H1 (cell line): ENCODE measurements at regions not wholly inside any gene's neighbourhood (a gene's known extent, or its start where the extent isn't known, plus 50 kb on each side); places are given as distances from the start of the nearest gene placed in this dataset.

ENCODE experiments used
- CTCF ChIA-PET: fragments of 300-600 bp; sonication (Branson Sonifier 250); formaldehyde crosslinking; loops from one replicate; lab custom pipeline; 2021; ENCODE audit not compliant: partially characterized antibody; lab: Charles Lee
- POLR2A ChIA-PET: fragments of 300-600 bp; sonication (Branson Sonifier 250); formaldehyde crosslinking; loops from one replicate; lab custom pipeline; 2021; ENCODE audit warnings: inconsistent platforms; ENCODE audit not compliant: partially characterized antibody; lab: Charles Lee
- DNase-seq, 2 experiments: peaks; one replicate each; pipeline versions ENCODE4 v3.0.0 to v3.0.0-alpha.2; 2010 to 2022; ENCODE audit warnings: low spot score in 2 of 2, low read depth in 1 of 2, mixed read lengths in 1 of 2
- FAIRE-seq: peaks from 2 replicates; lab custom pipeline; 2011; peaks lifted over from hg19 to GRCh38; lab: Jason Lieb, UNC
- H2AFZ ChIP-seq: 2 replicates; pipeline ENCODE4 v1.8.1; 2012; ENCODE audit warnings: low read length, inconsistent platforms
- H2AK5ac ChIP-seq: 2 replicates; pipeline ENCODE4 v1.6.1; 2013; ENCODE audit warnings: low read depth, low read length
- H2BK120ac ChIP-seq: replicated peaks from 2 replicates; pipeline ENCODE3; 2013; ENCODE audit warnings: low read depth, low read length, inconsistent platforms
- H2BK12ac ChIP-seq: 2 replicates; pipeline ENCODE4 v1.6.1; 2013; ENCODE audit warnings: low read depth, low read length
- H2BK15ac ChIP-seq: 2 replicates; pipeline ENCODE4 v1.6.1; 2013; ENCODE audit warnings: low read length
- H2BK20ac ChIP-seq: 2 replicates; pipeline ENCODE4 v1.6.1; 2013; ENCODE audit warnings: low read length
- H2BK5ac ChIP-seq: 2 replicates; pipeline ENCODE4 v1.6.1; 2013; ENCODE audit warnings: low read depth, low read length
- H3K14ac ChIP-seq: 2 replicates; pipeline ENCODE4 v1.6.1; 2013; ENCODE audit warnings: inconsistent platforms; ENCODE audit not compliant: insufficient read length
- H3K18ac ChIP-seq: 2 replicates; pipeline ENCODE4 v1.6.1; 2013; ENCODE audit warnings: low read length; ENCODE audit errors: extremely low read depth
- H3K23ac ChIP-seq: 2 replicates; pipeline ENCODE4 v1.6.1; 2013; ENCODE audit warnings: inconsistent platforms; ENCODE audit not compliant: insufficient read length
- H3K23me2 ChIP-seq: 2 replicates; pipeline ENCODE4 v1.6.1; 2013; ENCODE audit warnings: low read depth, low read length
- H3K27ac ChIP-seq: 2 replicates; pipeline ENCODE4 v1.6.1; 2011; ENCODE audit warnings: low read depth, low read length, inconsistent platforms
- H3K27me3 ChIP-seq, 4 experiments: replicated peaks in 1 of 4; 1 replicate in 1 of 4; 2 replicates in 3 of 4; pipeline versions ENCODE4 v1.6.1 to v1.8.1; 2011 to 2013; ENCODE audit warnings: low read length in 3 of 4, mild to moderate bottlenecking in 3 of 4, inconsistent platforms in 2 of 4, mixed read lengths in 2 of 4, moderate library complexity in 1 of 4; ENCODE audit not compliant: control insufficient read depth in 3 of 4, insufficient read depth in 3 of 4; ENCODE audit errors: extremely low read depth in 1 of 4
- H3K36me3 ChIP-seq, 4 experiments: 2 replicates each; pipeline versions ENCODE4 v1.6.1 to v1.8.1; 2011 to 2013; ENCODE audit warnings: mild to moderate bottlenecking in 4 of 4, low read length in 3 of 4, moderate library complexity in 2 of 4, control low read depth in 1 of 4, inconsistent platforms in 1 of 4; ENCODE audit not compliant: insufficient read depth in 4 of 4, control insufficient read depth in 2 of 4
- H3K4ac ChIP-seq: replicated peaks from 2 replicates; pipeline ENCODE3; 2013; ENCODE audit warnings: low read length, low read depth, mixed read lengths, inconsistent platforms; ENCODE audit not compliant: insufficient read length
- H3K4me1 ChIP-seq, 4 experiments: replicated peaks in 1 of 4; 1 replicate in 1 of 4; 2 replicates in 3 of 4; pipeline versions ENCODE4 v1.6.1 to v1.8.1; 2011 to 2013; ENCODE audit warnings: low read length in 3 of 4, inconsistent platforms in 2 of 4, mixed read lengths in 1 of 4; ENCODE audit not compliant: insufficient read depth in 4 of 4, control insufficient read depth in 3 of 4
- H3K4me2 ChIP-seq, 2 experiments: 2 replicates each; pipeline versions ENCODE4 v1.6.1 to v1.8.1; 2011 to 2013; ENCODE audit warnings: low read depth in 2 of 2, low read length in 2 of 2, control low read depth in 1 of 2, inconsistent platforms in 1 of 2, mild to moderate bottlenecking in 1 of 2; ENCODE audit not compliant: insufficient read depth in 1 of 2
- H3K4me3 ChIP-seq, 4 experiments: fragments of 200-600, 300-600 bp in 1 of 4; sonication (generic), shearing (Covaris generic), sonication (Bioruptor Twin) in 1 of 4; 2 replicates each; pipeline versions ENCODE4 v1.5.1 to v1.8.1; 2011 to 2016; ENCODE audit warnings: low read length in 4 of 4, low read depth in 3 of 4, control low read depth in 2 of 4, inconsistent platforms in 2 of 4, mild to moderate bottlenecking in 2 of 4, mixed read lengths in 1 of 4, moderate library complexity in 1 of 4; ENCODE audit not compliant: insufficient read depth in 2 of 4; ENCODE audit errors: extremely low read depth in 1 of 4
- H3K56ac ChIP-seq: replicated peaks from 2 replicates; pipeline ENCODE3; 2013; ENCODE audit warnings: low read depth, mild to moderate bottlenecking, mixed read lengths, low read length, inconsistent platforms; ENCODE audit not compliant: insufficient read length
- H3K79me1 ChIP-seq: 2 replicates; pipeline ENCODE4 v1.6.1; 2013; ENCODE audit warnings: low read depth, low read length, control low read depth
- H3K79me2 ChIP-seq, 2 experiments: 2 replicates each; pipeline versions ENCODE4 v1.6.1 to v1.8.1; 2012 to 2013; ENCODE audit warnings: low read length in 2 of 2, mild to moderate bottlenecking in 2 of 2, inconsistent platforms in 1 of 2; ENCODE audit not compliant: insufficient read depth in 2 of 2, control insufficient read depth in 1 of 2
- H3K9ac ChIP-seq, 4 experiments: replicated peaks in 1 of 4; 1 replicate in 1 of 4; 2 replicates in 3 of 4; pipeline versions ENCODE4 v1.6.1 to v1.8.1; 2011 to 2013; ENCODE audit warnings: low read depth in 3 of 4, low read length in 3 of 4, control low read depth in 2 of 4, mild to moderate bottlenecking in 2 of 4, moderate library complexity in 2 of 4, inconsistent platforms in 1 of 4; ENCODE audit errors: extremely low read depth in 1 of 4
- H3K9me3 ChIP-seq, 2 experiments: 2 replicates each; pipeline versions ENCODE4 v1.6.1 to v1.8.1; 2012 to 2013; ENCODE audit warnings: mild to moderate bottlenecking in 2 of 2, moderate library complexity in 2 of 2, control low read depth in 1 of 2, inconsistent platforms in 1 of 2, low read depth in 1 of 2, low read length in 1 of 2, mixed read lengths in 1 of 2; ENCODE audit not compliant: insufficient read depth in 2 of 2
- H4K20me1 ChIP-seq, 2 experiments: replicated peaks in 1 of 2; 2 replicates each; pipeline versions ENCODE3 to v1.8.1; 2011 to 2013; ENCODE audit warnings: inconsistent platforms in 2 of 2, low read length in 2 of 2, mild to moderate bottlenecking in 1 of 2; ENCODE audit not compliant: insufficient read depth in 2 of 2, control insufficient read depth in 1 of 2
- H4K5ac ChIP-seq: 2 replicates; pipeline ENCODE4 v1.6.1; 2013; ENCODE audit warnings: low read length, low read depth, mixed read lengths, inconsistent platforms; ENCODE audit not compliant: insufficient read length
- H4K8ac ChIP-seq: 2 replicates; pipeline ENCODE4 v1.8.0; 2013; ENCODE audit warnings: mild to moderate bottlenecking, moderate library complexity, low read length, inconsistent platforms; ENCODE audit not compliant: insufficient read depth; ENCODE audit errors: extremely low read depth
- H4K91ac ChIP-seq: replicated peaks from 2 replicates; pipeline ENCODE3; 2013; ENCODE audit warnings: low read length, mixed read lengths, inconsistent platforms; ENCODE audit not compliant: insufficient read length
- CBX8 ChIP-seq: fragments of 300-800, 300-1000 bp; sonication (generic); IDR thresholded peaks from 2 replicates; pipeline ENCODE4 v1.7.1; 2016; ENCODE audit warnings: low read depth, low read length, borderline replicate concordance
- GABPA ChIP-seq: IDR thresholded peaks from 2 replicates; pipeline ENCODE4 v1.6.1; 2011; ENCODE audit warnings: mild to moderate bottlenecking, low read length, moderate library complexity, borderline replicate concordance; ENCODE audit not compliant: insufficient read depth
- GTF2F1 ChIP-seq: IDR thresholded peaks from 2 replicates; pipeline ENCODE4 v1.6.1; 2012; ENCODE audit warnings: low read depth, low read length, improper control_type of control experiment, borderline replicate concordance
- JUND ChIP-seq: IDR thresholded peaks from 2 replicates; pipeline ENCODE4 v1.6.1; 2011; ENCODE audit warnings: mild to moderate bottlenecking, improper control_type of control experiment, low read length
- POU5F1 ChIP-seq: IDR thresholded peaks from 2 replicates; pipeline ENCODE4 v1.6.1; 2011; ENCODE audit warnings: low read depth, mild to moderate bottlenecking, low read length, moderate library complexity
- RAD21 ChIP-seq, 2 experiments: IDR thresholded peaks in 1 of 2; conservative IDR thresholded peaks in 1 of 2; 2 replicates each; pipeline ENCODE4 v1.6.1; 2011; ENCODE audit warnings: low read depth in 2 of 2, low read length in 2 of 2, improper control_type of control experiment in 1 of 2, inconsistent platforms in 1 of 2, mild to moderate bottlenecking in 1 of 2, moderate library complexity in 1 of 2
- RBBP5 ChIP-seq: IDR thresholded peaks from 2 replicates; pipeline ENCODE4 v1.7.1; 2012; ENCODE audit warnings: low read depth, mild to moderate bottlenecking, inconsistent platforms, low read length, moderate library complexity, borderline replicate concordance
- RNF2 ChIP-seq: fragments of 200-900, 300-1000 bp; sonication (generic); IDR thresholded peaks from 2 replicates; pipeline ENCODE4 v1.7.1; 2016; ENCODE audit warnings: borderline replicate concordance, low read depth, mild to moderate bottlenecking, antibody characterized with exemption, low read length; ENCODE audit not compliant: poor library complexity, severe bottlenecking; ENCODE audit errors: missing control alignments
- SP2 ChIP-seq: IDR thresholded peaks from 2 replicates; pipeline ENCODE4 v1.6.1; 2012; ENCODE audit warnings: mild to moderate bottlenecking, low read length, inconsistent platforms
- TAF1 ChIP-seq: IDR thresholded peaks from 2 replicates; pipeline ENCODE4 v1.6.1; 2011; ENCODE audit warnings: mild to moderate bottlenecking, low read depth, low read length
- WGBS, 2 experiments: shearing (Covaris generic) in 1 of 2; methylation state at CpG; one replicate each; pipeline versions ENCODE4 v1.1.6 to v1.1.7; 2013 to 2015; ENCODE audit warnings: low lambda C conversion rate in 2 of 2, mixed read lengths in 2 of 2, inconsistent platforms in 1 of 2, low coverage in 1 of 2, missing lambda C conversion rate in 1 of 2; ENCODE audit not compliant: insufficient replicate concordance in 2 of 2, insufficient coverage in 1 of 2, insufficient read length in 1 of 2; ENCODE audit errors: extremely low coverage in 1 of 2, missing lambda C conversion rate in 1 of 2; 5-methylcytosine and 5-hydroxymethylcytosine counted together
- TF ChIP-seq, protein P1 (sequence below), 3 experiments: IDR thresholded peaks; 1 replicate in 2 of 3; 2 replicates in 1 of 3; pipeline versions ENCODE4 v1.5.1 to v1.6.1; 2011; ENCODE audit warnings: low read length in 3 of 3, mild to moderate bottlenecking in 3 of 3, inconsistent platforms in 2 of 3, low read depth in 1 of 3, moderate library complexity in 1 of 3; ENCODE audit not compliant: insufficient read depth in 1 of 3; ENCODE audit errors: control extremely low read depth in 1 of 3

- no peak overlapping the region for H3K56ac ChIP-seq
- no peak overlapping the region for H3K4me3 ChIP-seq
- no peak overlapping the region for H3K4ac ChIP-seq
- no peaks in the 10 kb centered on the region for H3K9me3 ChIP-seq
- no peaks in the 10 kb centered on the region; a peak in 1 of 7 replicates for H3K4me1 ChIP-seq
- no peak overlapping the region for H2BK5ac ChIP-seq
- no peaks in the 10 kb centered on the region for H3K27me3 ChIP-seq
- H4K91ac ChIP-seq, result no peak overlapping the region
- no peak overlapping the region for H4K5ac ChIP-seq
- no peak overlapping the region for H2AFZ ChIP-seq
- no peak overlapping the region for H3K4me2 ChIP-seq
- H3K79me2 ChIP-seq, result no peaks in the 10 kb centered on the region
- no peak overlapping the region for H2AK5ac ChIP-seq
- H4K20me1 ChIP-seq, result no peaks in the 10 kb centered on the region
- no peak overlapping the region for H3K9ac ChIP-seq
- no peak overlapping the region for H4K8ac ChIP-seq
- DNase-seq (no peak), FAIRE-seq (no peak)
- ChIA-PET CTCF (interaction anchor here (0.7 to 1.6 kb wide), 4 partner anchors 9 to 124 kb away, joined by 3 to 5 read pairs (median 4); no protein-coding TSS in a partner anchor), POLR2A (no interaction called here)
- no peaks in the 10 kb centered on the region for H3K36me3 ChIP-seq
- no peak overlapping the region for H2BK15ac ChIP-seq
- H3K23ac ChIP-seq, result no peak overlapping the region
- no peak overlapping the region for H3K27ac ChIP-seq
- no peak overlapping the region for H3K18ac ChIP-seq
- H2BK120ac ChIP-seq, result no peak overlapping the region
- no peaks in the 10 kb centered on the region; the same call in 1 of the 2 replicates for H3K23me2 ChIP-seq
- no peak overlapping the region for H2BK12ac ChIP-seq
- no peak overlapping the region for H3K14ac ChIP-seq
- no peak overlapping the region for H2BK20ac ChIP-seq
- 85% methylated on average over 3 of the region's 3 CpGs; no CpG with 5 or more reads in 1 of the 2 experiments for WGBS, 2 experiments
- H3K79me1 ChIP-seq, result no peaks in the 10 kb centered on the region
- no peak for TF ChIP-seq SP2
- no peak for TF ChIP-seq GABPA
- TF ChIP-seq GTF2F1, result no peak
- no peak for TF ChIP-seq CBX8
- no peak for TF ChIP-seq RAD21 (IDR thresholded peaks at IDR 0.05 in 1 of 2, conservative IDR thresholded peaks at IDR 0.05 in 1 of 2; ENCODE audit: low read depth in 2 of 2, low read length in 2 of 2)
- TF ChIP-seq RBBP5, result no peak
- TF ChIP-seq TAF1, result no peak
- TF ChIP-seq, protein P1, sequence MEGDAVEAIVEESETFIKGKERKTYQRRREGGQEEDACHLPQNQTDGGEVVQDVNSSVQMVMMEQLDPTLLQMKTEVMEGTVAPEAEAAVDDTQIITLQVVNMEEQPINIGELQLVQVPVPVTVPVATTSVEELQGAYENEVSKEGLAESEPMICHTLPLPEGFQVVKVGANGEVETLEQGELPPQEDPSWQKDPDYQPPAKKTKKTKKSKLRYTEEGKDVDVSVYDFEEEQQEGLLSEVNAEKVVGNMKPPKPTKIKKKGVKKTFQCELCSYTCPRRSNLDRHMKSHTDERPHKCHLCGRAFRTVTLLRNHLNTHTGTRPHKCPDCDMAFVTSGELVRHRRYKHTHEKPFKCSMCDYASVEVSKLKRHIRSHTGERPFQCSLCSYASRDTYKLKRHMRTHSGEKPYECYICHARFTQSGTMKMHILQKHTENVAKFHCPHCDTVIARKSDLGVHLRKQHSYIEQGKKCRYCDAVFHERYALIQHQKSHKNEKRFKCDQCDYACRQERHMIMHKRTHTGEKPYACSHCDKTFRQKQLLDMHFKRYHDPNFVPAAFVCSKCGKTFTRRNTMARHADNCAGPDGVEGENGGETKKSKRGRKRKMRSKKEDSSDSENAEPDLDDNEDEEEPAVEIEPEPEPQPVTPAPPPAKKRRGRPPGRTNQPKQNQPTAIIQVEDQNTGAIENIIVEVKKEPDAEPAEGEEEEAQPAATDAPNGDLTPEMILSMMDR (IDR thresholded peaks at IDR 0.05; ENCODE audit: control extremely low read depth in 1 of 3, insufficient read depth in 1 of 3, low read depth in 1 of 3, low read length in 3 of 3), result no peak
- no peak for TF ChIP-seq RNF2
- no peak for TF ChIP-seq JUND
- no peak for TF ChIP-seq POU5F1
Measured at GRCh38 chr10:89093728-89094127, 103.1 kb downstream of the FAS start.
